ENCODE measurements at regions not wholly inside any gene's neighbourhood (a gene's known extent, or its start where the extent isn't known, plus 50 kb on each side); places are given as distances from the start of the nearest gene placed in this dataset.

DNA sequence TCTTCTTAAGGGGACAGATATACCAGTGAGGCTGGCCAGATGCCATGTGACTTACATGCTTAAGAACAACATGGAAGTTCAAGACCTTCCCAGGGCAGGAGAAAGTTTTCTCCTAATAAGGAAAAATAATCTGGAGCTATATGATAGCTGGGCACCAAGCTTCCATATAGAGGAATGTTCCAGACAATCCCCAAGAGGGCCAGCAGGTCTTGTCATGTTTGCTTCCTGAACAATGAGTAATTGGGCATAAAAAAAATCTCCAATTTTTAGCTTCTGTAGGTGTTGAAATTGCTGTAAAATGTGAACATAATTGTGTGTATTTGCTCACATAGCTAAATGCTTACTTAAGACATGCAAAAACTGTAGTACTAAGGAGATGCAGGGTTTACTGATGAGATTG is 809.5 kb upstream of the PIK3C3 start (continued):
- TF ChIP-seq, protein P1, sequence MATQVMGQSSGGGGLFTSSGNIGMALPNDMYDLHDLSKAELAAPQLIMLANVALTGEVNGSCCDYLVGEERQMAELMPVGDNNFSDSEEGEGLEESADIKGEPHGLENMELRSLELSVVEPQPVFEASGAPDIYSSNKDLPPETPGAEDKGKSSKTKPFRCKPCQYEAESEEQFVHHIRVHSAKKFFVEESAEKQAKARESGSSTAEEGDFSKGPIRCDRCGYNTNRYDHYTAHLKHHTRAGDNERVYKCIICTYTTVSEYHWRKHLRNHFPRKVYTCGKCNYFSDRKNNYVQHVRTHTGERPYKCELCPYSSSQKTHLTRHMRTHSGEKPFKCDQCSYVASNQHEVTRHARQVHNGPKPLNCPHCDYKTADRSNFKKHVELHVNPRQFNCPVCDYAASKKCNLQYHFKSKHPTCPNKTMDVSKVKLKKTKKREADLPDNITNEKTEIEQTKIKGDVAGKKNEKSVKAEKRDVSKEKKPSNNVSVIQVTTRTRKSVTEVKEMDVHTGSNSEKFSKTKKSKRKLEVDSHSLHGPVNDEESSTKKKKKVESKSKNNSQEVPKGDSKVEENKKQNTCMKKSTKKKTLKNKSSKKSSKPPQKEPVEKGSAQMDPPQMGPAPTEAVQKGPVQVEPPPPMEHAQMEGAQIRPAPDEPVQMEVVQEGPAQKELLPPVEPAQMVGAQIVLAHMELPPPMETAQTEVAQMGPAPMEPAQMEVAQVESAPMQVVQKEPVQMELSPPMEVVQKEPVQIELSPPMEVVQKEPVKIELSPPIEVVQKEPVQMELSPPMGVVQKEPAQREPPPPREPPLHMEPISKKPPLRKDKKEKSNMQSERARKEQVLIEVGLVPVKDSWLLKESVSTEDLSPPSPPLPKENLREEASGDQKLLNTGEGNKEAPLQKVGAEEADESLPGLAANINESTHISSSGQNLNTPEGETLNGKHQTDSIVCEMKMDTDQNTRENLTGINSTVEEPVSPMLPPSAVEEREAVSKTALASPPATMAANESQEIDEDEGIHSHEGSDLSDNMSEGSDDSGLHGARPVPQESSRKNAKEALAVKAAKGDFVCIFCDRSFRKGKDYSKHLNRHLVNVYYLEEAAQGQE (IDR thresholded peaks at IDR 0.05; ENCODE audit: low read depth, low read length) = no peak
- TF ChIP-seq RELA (IDR thresholded peaks at IDR 0.05; ENCODE audit: borderline replicate concordance, partially characterized antibody) (no peak), RFX5 (IDR thresholded peaks at IDR 0.05; ENCODE audit: low read depth, low read length) (no peak), CHD2 (IDR thresholded peaks at IDR 0.05; ENCODE audit: borderline replicate concordance, low read depth, low read length) (no peak), RCOR1 (conservative IDR thresholded peaks at IDR 0.05; ENCODE audit: low read depth, low read length) (no peak)

DNA sequence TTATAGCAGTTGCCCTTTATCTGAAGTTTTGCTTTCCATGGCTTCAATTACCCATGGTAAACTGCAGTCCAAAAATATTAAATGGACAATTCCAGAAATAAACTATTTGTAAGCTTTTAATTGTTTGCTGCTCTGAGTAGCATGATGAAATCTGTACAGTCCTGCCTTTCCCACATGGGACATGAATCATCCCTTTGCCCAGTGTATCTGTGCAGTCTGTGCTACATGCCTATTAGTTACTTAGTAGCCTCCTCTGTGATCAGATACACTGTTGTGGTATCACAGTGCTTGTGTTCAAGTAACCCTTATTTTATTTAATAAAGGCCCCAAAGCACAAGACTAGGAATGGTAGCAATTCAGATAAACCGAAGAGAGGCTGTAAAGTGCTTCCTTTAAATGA is 810.6 kb upstream of the PIK3C3 start:
- no peaks in the 10 kb centered on the region for H3K4me1 ChIP-seq (ENCODE audit: control insufficient read depth, insufficient read depth, low read length)
- TF ChIP-seq, protein P2, sequence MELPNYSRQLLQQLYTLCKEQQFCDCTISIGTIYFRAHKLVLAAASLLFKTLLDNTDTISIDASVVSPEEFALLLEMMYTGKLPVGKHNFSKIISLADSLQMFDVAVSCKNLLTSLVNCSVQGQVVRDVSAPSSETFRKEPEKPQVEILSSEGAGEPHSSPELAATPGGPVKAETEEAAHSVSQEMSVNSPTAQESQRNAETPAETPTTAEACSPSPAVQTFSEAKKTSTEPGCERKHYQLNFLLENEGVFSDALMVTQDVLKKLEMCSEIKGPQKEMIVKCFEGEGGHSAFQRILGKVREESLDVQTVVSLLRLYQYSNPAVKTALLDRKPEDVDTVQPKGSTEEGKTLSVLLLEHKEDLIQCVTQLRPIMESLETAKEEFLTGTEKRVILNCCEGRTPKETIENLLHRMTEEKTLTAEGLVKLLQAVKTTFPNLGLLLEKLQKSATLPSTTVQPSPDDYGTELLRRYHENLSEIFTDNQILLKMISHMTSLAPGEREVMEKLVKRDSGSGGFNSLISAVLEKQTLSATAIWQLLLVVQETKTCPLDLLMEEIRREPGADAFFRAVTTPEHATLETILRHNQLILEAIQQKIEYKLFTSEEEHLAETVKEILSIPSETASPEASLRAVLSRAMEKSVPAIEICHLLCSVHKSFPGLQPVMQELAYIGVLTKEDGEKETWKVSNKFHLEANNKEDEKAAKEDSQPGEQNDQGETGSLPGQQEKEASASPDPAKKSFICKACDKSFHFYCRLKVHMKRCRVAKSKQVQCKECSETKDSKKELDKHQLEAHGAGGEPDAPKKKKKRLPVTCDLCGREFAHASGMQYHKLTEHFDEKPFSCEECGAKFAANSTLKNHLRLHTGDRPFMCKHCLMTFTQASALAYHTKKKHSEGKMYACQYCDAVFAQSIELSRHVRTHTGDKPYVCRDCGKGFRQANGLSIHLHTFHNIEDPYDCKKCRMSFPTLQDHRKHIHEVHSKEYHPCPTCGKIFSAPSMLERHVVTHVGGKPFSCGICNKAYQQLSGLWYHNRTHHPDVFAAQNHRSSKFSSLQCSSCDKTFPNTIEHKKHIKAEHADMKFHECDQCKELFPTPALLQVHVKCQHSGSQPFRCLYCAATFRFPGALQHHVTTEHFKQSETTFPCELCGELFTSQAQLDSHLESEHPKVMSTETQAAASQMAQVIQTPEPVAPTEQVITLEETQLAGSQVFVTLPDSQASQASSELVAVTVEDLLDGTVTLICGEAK (IDR thresholded peaks at IDR 0.05; ENCODE audit: borderline replicate concordance) = no peak
- ChIA-PET RAD21 (ENCODE audit: unreplicated experiment) (no interaction called here), POLR2A (no interaction called here), CTCF (no interaction called here), SMC1A (ENCODE audit: uncharacterized antibody, unreplicated experiment) (no interaction called here)
- no peak overlapping the region for H3K4me3 ChIP-seq
- no peaks in the 10 kb centered on the region for H3K79me2 ChIP-seq (ENCODE audit: control insufficient read depth, insufficient read depth, low read length)
- H3K9me3 ChIP-seq (replicated peaks; ENCODE audit: control insufficient read depth, insufficient read depth, low read length) = no peaks in the 10 kb centered on the region
- no peak overlapping the region for H3K27ac ChIP-seq (ENCODE audit: control insufficient read depth, insufficient read depth)
- no peak for FAIRE-seq
- WGBS (ENCODE audit: insufficient coverage, insufficient replicate concordance, low lambda C conversion rate, missing lambda C conversion rate) = 0% methylated on average over 1 of the region's 1 CpG
- H3K9ac ChIP-seq (ENCODE audit: control insufficient read depth, insufficient read depth, low read length) = no peak overlapping the region
- ATAC-seq = no peak
- intact Hi-C loops (cut with micrococcal nuclease; ENCODE audit: unreplicated experiment) (no loop called here), in situ Hi-C loops (cut with MboI) (no loop called here)
- BruUV-seq (replicated peaks) = no TSS peak
- H4K20me1 ChIP-seq (ENCODE audit: control insufficient read depth, insufficient read depth) = no peaks in the 10 kb centered on the region
- no peaks in the 10 kb centered on the region for H3K27me3 ChIP-seq (replicated peaks in 1 of 2; ENCODE audit: control insufficient read depth in 2 of 2, insufficient read depth in 2 of 2, low read length in 1 of 2)
- no peak for DNase-seq (ENCODE audit: low read depth, low spot score)
- no peak overlapping the region for H3K4me2 ChIP-seq (ENCODE audit: control insufficient read depth, insufficient read depth)
- no peaks in the 10 kb centered on the region for H3K36me3 ChIP-seq (ENCODE audit: control insufficient read depth in 2 of 2, insufficient read depth in 2 of 2, low read length in 1 of 2)
- H2AFZ ChIP-seq (ENCODE audit: control insufficient read depth, low read depth, low read length) = no peak overlapping the region

Measured in GM12878 (cell line).